ENCODE measurements at regions not wholly inside any gene's neighbourhood (a gene's known extent, or its start where the extent isn't known, plus 50 kb on each side); places are given as distances from the start of the nearest gene placed in this dataset.

DNA sequence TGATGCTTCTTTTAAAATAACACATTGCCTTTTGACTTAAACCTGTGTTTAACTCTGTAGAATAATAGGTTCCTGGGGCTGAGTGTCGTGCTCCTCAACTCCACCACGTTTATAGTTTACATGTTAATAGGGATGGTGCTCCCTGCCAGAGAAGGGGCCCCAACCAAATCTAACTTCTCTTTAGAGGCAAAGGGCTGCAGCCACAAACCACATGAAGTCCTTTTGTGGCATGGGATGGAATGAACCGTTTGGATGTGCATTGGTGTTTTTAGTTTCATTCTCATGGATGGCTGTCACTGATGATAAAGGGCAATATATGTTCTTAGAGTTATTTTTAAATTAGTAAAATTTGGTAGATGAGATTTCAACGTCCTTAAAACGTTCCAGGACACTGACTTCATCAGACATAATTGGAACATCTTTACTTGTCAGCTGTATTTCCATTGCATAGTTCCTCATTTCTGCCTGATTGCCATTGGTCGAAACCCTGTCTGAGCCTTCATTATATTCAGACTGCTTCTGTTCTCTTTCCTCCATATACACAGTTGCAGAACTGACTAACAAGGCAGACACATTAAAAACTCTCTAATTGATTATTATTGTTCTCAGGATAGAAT lies 60.4 kb upstream of the HPF1 start:
- no peak for DNase-seq (ENCODE audit: low spot score in 2 of 2)

GRCh38 chr4:169815606-169816005 lies 57.9 kb upstream of the HPF1 start:
- Mint-ChIP-seq H3K4me1 (peaks cover 5% of the 10 kb centered on the region), H3K27me3 (peaks cover 5% of the 10 kb centered on the region), H3K4me3 (no peak overlapping the region), H3K36me3 (no peaks in the 10 kb centered on the region), H3K9me3 (no peaks in the 10 kb centered on the region), H3K27ac (no peak overlapping the region)
- DNase-seq (ENCODE audit: low spot score in 2 of 2) (no peak), ATAC-seq (ENCODE audit: low read depth) (no peak)

More for the DNA sequence above, 60.4 kb upstream of the HPF1 start:
- Mint-ChIP-seq H3K36me3 (no peaks in the 10 kb centered on the region), H3K4me3 (no peak overlapping the region), H3K9me3 (no peaks in the 10 kb centered on the region), H3K27me3 (peaks cover 5% of the 10 kb centered on the region), H3K4me1 (peaks cover 5% of the 10 kb centered on the region), H3K27ac (no peak overlapping the region)
- ATAC-seq (ENCODE audit: low read depth) = peak; percentile 83

- Mint-ChIP-seq H3K4me1 (no peaks in the 10 kb centered on the region), H3K36me3 (no peaks in the 10 kb centered on the region), H3K27me3 (peaks cover 5% of the 10 kb centered on the region), H3K4me3 (no peak overlapping the region), H3K9me3 (no peaks in the 10 kb centered on the region), H3K27ac (no peak overlapping the region)
- DNase-seq (ENCODE audit: low spot score in 2 of 2) (no peak), ATAC-seq (ENCODE audit: low read depth) (no peak)
Measured at GRCh38 chr4:169811476-169811875, 53.7 kb upstream of the HPF1 start.

DNA sequence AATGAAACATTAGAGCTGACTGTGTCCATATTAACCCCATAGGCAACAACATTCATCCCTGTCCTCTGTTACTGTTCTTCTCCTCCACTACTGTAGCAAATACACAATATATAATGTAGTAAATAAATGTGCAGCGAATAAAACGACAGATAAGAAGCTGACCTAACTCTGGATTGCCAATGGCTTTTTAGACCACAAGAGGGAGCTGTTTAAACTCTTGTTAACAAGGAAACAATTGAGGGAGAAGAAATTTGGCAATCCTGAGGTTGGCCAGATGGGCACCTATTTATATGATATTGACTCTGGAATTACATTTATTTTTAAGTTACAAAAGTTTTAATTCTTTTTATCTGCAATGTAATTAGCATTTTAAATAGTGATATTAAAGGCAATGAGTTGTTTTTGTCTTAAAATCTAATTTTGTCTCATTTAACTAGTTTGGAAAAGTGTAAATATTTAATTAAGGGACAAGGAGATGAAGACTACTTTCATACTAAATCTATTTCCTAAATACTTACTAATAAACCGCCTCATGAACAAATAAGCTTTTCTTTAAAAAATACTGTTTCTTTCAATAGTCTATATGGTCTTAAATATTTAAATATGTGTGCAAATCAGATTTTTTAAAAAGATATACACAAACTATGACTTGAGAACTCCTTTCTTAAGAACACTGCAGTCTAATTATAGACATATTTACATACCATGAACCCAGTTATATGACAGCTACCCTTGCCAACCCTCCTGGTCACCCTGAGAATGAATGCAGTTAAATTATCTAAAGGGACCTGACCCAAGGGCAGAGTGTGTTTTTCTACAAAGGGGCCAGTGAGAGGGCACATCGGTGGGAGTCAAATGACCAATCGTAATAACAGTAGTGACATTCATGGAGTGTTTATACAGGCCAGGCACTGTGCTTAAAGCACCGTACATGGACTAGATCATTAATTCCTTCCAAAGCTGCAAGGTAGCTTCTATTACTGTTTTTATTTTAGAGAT lies 52.9 kb upstream of the HPF1 start:
- H3K9me3 Mint-ChIP-seq = peaks cover 2% of the 10 kb centered on the region
- ATAC-seq (ENCODE audit: low read depth) = peak; percentile 47
- no peaks in the 10 kb centered on the region for H3K36me3 Mint-ChIP-seq
- no peaks in the 10 kb centered on the region for H3K4me1 Mint-ChIP-seq
- peak; percentile 14 to 42 for DNase-seq (ENCODE audit: low spot score in 2 of 2)
- H3K4me3 Mint-ChIP-seq = no peak overlapping the region
- H3K27ac Mint-ChIP-seq = no peak overlapping the region
- peaks cover 5% of the 10 kb centered on the region for H3K27me3 Mint-ChIP-seq

- Mint-ChIP-seq H3K27ac (no peak overlapping the region), H3K27me3 (peaks cover 1% of the 10 kb centered on the region), H3K9me3 (peaks cover 2% of the 10 kb centered on the region), H3K36me3 (no peaks in the 10 kb centered on the region), H3K4me1 (no peaks in the 10 kb centered on the region), H3K4me3 (no peak overlapping the region)
- DNase-seq (ENCODE audit: low spot score in 2 of 2) (no peak), ATAC-seq (ENCODE audit: low read depth) (no peak)
Measured at GRCh38 chr4:169807934-169808509, 50.3 kb upstream of the HPF1 start.
